SK-N-SH (cell line): ENCODE measurements at regions not wholly inside any gene's neighbourhood (a gene's known extent, or its start where the extent isn't known, plus 50 kb on each side); places are given as distances from the start of the nearest gene placed in this dataset.

Source experiments
- EP300 ChIP-seq, 2 experiments: IDR thresholded peaks; 2 replicates each; pipeline versions ENCODE4 v1.4.0 to v1.6.1; 2012; ENCODE audit warnings: borderline replicate concordance in 1 of 2, low read depth in 1 of 2, low read length in 1 of 2
- FOXM1 ChIP-seq: IDR thresholded peaks from 2 replicates; pipeline ENCODE4 v1.4.0; 2012; ENCODE audit warnings: low read depth, mild to moderate bottlenecking
- TF ChIP-seq, protein P1 (sequence below): fragments of 200-600 bp; sonication (generic); IDR thresholded peaks from 2 replicates; pipeline ENCODE4 v1.6.1; 2017; ENCODE audit warnings: antibody characterized with exemption, mild to moderate bottlenecking, moderate library complexity

DNA sequence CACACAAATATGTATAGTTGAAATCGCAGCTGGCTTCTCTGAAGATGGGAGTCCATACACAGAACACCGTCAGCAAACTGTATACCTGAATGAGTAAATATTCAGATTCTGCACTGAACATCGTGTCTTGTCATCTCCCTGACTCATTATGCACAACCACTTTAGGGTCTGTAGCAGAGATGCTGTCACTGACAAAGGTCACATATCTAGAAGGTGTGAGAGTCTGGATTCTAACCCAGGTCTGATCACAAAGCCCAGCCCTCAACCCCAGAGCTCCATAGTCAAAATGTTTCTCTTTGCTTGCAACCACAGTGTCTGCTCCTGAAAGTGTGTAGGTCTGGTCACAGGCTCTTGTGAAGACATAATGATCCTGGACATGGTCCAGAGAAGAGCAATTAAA lies 78.3 kb upstream of the PAX8 start:
- TF ChIP-seq, protein P1, sequence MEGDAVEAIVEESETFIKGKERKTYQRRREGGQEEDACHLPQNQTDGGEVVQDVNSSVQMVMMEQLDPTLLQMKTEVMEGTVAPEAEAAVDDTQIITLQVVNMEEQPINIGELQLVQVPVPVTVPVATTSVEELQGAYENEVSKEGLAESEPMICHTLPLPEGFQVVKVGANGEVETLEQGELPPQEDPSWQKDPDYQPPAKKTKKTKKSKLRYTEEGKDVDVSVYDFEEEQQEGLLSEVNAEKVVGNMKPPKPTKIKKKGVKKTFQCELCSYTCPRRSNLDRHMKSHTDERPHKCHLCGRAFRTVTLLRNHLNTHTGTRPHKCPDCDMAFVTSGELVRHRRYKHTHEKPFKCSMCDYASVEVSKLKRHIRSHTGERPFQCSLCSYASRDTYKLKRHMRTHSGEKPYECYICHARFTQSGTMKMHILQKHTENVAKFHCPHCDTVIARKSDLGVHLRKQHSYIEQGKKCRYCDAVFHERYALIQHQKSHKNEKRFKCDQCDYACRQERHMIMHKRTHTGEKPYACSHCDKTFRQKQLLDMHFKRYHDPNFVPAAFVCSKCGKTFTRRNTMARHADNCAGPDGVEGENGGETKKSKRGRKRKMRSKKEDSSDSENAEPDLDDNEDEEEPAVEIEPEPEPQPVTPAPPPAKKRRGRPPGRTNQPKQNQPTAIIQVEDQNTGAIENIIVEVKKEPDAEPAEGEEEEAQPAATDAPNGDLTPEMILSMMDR, result no peak
- TF ChIP-seq FOXM1 (no peak), EP300 (IDR thresholded peaks at IDR 0.05; ENCODE audit: borderline replicate concordance in 1 of 2, low read depth in 1 of 2, low read length in 1 of 2) (no peak)
